Esophagus squamous epithelium (tissue), 4 donors: ENCODE measurements at regions not wholly inside any gene's neighbourhood (a gene's known extent, or its start where the extent isn't known, plus 50 kb on each side); places are given as distances from the start of the nearest gene placed in this dataset.

Experiments
- POLR2A ChIP-seq, 4 donors: fragments of 450-650 bp; IDR thresholded peaks; one replicate each; pipeline ENCODE4 v1.6.1; 2017; ENCODE audit warnings: antibody characterized with exemption in 4 of 4, mild to moderate bottlenecking in 4 of 4, moderate library complexity in 3 of 4
- TF ChIP-seq, protein P1 (sequence below), 6 experiments: fragments of 450-650 bp in 4 of 6; fragments of 200-600 bp in 2 of 6; sonication (generic) in 2 of 6; IDR thresholded peaks; one replicate each; pipeline ENCODE4 v1.5.1; 2016 to 2019; ENCODE audit warnings: antibody characterized with exemption in 6 of 6, mild to moderate bottlenecking in 4 of 6, moderate library complexity in 4 of 6

DNA sequence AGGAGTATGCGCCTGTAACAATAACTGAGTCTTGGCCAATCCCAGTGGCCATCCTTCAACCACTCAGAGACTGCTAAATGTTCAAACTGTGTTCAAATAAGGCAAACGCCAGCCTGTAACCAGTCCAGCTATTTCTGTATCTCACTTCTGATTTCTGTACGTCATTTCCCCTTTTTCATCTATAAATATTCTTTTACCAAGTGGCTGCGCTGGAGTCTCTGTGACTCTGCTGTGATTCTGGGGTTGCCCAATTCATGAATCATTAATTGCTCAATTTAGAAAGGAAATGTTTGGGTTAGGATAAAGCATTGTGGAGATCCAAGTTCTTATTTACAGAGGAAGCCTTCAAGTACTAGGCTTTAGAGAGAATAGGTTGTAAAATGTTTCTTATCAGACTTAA lies 89.8 kb upstream of the UST start:
- no peak for TF ChIP-seq POLR2A (IDR thresholded peaks at IDR 0.05)
- TF ChIP-seq, protein P1, sequence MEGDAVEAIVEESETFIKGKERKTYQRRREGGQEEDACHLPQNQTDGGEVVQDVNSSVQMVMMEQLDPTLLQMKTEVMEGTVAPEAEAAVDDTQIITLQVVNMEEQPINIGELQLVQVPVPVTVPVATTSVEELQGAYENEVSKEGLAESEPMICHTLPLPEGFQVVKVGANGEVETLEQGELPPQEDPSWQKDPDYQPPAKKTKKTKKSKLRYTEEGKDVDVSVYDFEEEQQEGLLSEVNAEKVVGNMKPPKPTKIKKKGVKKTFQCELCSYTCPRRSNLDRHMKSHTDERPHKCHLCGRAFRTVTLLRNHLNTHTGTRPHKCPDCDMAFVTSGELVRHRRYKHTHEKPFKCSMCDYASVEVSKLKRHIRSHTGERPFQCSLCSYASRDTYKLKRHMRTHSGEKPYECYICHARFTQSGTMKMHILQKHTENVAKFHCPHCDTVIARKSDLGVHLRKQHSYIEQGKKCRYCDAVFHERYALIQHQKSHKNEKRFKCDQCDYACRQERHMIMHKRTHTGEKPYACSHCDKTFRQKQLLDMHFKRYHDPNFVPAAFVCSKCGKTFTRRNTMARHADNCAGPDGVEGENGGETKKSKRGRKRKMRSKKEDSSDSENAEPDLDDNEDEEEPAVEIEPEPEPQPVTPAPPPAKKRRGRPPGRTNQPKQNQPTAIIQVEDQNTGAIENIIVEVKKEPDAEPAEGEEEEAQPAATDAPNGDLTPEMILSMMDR (IDR thresholded peaks at IDR 0.05): no peak
